GM18951 (cell line): ENCODE measurements at regions not wholly inside any gene's neighbourhood (a gene's known extent, or its start where the extent isn't known, plus 50 kb on each side); places are given as distances from the start of the nearest gene placed in this dataset.
"Not testable (repeated sequence)": the region's sequence is repeated elsewhere in the genome, so short reads cannot be mapped to it uniquely, and the experiment has no call there.

Experiments
- POLR2A ChIP-seq: IDR thresholded peaks from 4 replicates; pipeline ENCODE4 v1.6.1; 2011; ENCODE audit warnings: mild to moderate bottlenecking; ENCODE audit not compliant: insufficient read length, insufficient read depth; ENCODE audit errors: extremely low read depth
- in situ Hi-C: fragments of 300-500 bp; cut with MboI; formaldehyde crosslinking; loops from one replicate; pipeline ENCODE4 v1.12.0; 2022; ENCODE audit warnings: low sequenced_read_pairs, mixed read lengths, inconsistent platforms; ENCODE audit not compliant: unreplicated experiment

GRCh38 chr7:65656494-65657188, 216.2 kb upstream of the VKORC1L1 start:
- in situ Hi-C loops = not testable (repeated sequence)

- in situ Hi-C loops = not testable (repeated sequence)
Measured at GRCh38 chr7:65683362-65683761, 189.5 kb upstream of the VKORC1L1 start.

- in situ Hi-C loops = not testable (repeated sequence)
Measured at GRCh38 chr7:65699026-65699714, 173.7 kb upstream of the VKORC1L1 start.

- in situ Hi-C loops = not testable (repeated sequence)
Measured at GRCh38 chr7:65699715-65700356, 173.0 kb upstream of the VKORC1L1 start.

GRCh38 chr7:65719123-65719798, 153.6 kb upstream of the VKORC1L1 start:
- in situ Hi-C loops = loop anchor here (10.0 kb wide), 1 partner anchor 504 kb away; no protein-coding TSS in a partner anchor

- no peak for TF ChIP-seq POLR2A
Measured at GRCh38 chr7:65722361-65722792, 150.5 kb upstream of the VKORC1L1 start.

GRCh38 chr7:65727182-65727581, 145.7 kb upstream of the VKORC1L1 start:
- in situ Hi-C loops = loop anchor here (25.0 kb wide), 1 partner anchor 110 kb away; no protein-coding TSS in a partner anchor

More at GRCh38 chr7:65722361-65722792, 150.5 kb upstream of the VKORC1L1 start:
- in situ Hi-C loops = no loop called here

GRCh38 chr7:65731129-65731528, 141.7 kb upstream of the VKORC1L1 start:
- in situ Hi-C loops = loop anchor here (25.0 kb wide), 1 partner anchor 106 kb away; no protein-coding TSS in a partner anchor
- TF ChIP-seq POLR2A = no peak

GRCh38 chr7:65731562-65732035, 141.3 kb upstream of the VKORC1L1 start:
- in situ Hi-C loops = loop anchor here (25.0 kb wide), 1 partner anchor 106 kb away; no protein-coding TSS in a partner anchor
- no peak for TF ChIP-seq POLR2A

- no peak for TF ChIP-seq POLR2A
- in situ Hi-C loops = loop anchor here (25.0 kb wide), 1 partner anchor 93 kb away; no protein-coding TSS in a partner anchor
Measured at GRCh38 chr7:65744406-65744805, 128.5 kb upstream of the VKORC1L1 start.

GRCh38 chr7:65746398-65746669, 126.5 kb upstream of the VKORC1L1 start:
- no peak for TF ChIP-seq POLR2A

GRCh38 chr7:65749039-65749438, 123.8 kb upstream of the VKORC1L1 start:
- in situ Hi-C loops = loop anchor here (25.0 kb wide), 1 partner anchor 88 kb away; no protein-coding TSS in a partner anchor
- no peak for TF ChIP-seq POLR2A

More at GRCh38 chr7:65746398-65746669, 126.5 kb upstream of the VKORC1L1 start:
- in situ Hi-C loops = loop anchor here (25.0 kb wide), 1 partner anchor 91 kb away; no protein-coding TSS in a partner anchor

GRCh38 chr7:65749518-65749917, 123.4 kb upstream of the VKORC1L1 start:
- in situ Hi-C loops = loop anchor here (25.0 kb wide), 1 partner anchor 88 kb away; no protein-coding TSS in a partner anchor
- no peak for TF ChIP-seq POLR2A
